Small intestine (tissue), 7 donors: ENCODE measurements at regions not wholly inside any gene's neighbourhood (a gene's known extent, or its start where the extent isn't known, plus 50 kb on each side); places are given as distances from the start of the nearest gene placed in this dataset.
"Not testable (repeated sequence)": the region's sequence is repeated elsewhere in the genome, so short reads cannot be mapped to it uniquely, and the experiment has no call there.

Source experiments
- DNase-seq, 2 donors: peaks; one replicate each; pipeline versions ENCODE4 v3.0.0 to v3.0.0-alpha.2; 2013
- FAIRE-seq: peaks from 2 replicates; lab custom pipeline; 2012; peaks lifted over from hg19 to GRCh38; lab: Jason Lieb, UNC
- H3K27ac ChIP-seq, 3 donors: one replicate each; pipeline ENCODE4 v1.5.1; 2013; ENCODE audit warnings: low read length in 2 of 3, mild to moderate bottlenecking in 2 of 3, control low read depth in 1 of 3, inconsistent platforms in 1 of 3, low read depth in 1 of 3, moderate library complexity in 1 of 3
- H3K27me3 ChIP-seq, 3 donors: one replicate each; pipeline ENCODE4 v1.6.1; 2013; ENCODE audit warnings: low read length in 3 of 3, inconsistent platforms in 1 of 3; ENCODE audit not compliant: control insufficient read depth in 3 of 3, insufficient read depth in 3 of 3
- H3K36me3 ChIP-seq, 3 donors: one replicate each; pipeline ENCODE4 v1.6.1; 2013; ENCODE audit warnings: low read length in 3 of 3, inconsistent platforms in 1 of 3, low read depth in 1 of 3, mild to moderate bottlenecking in 1 of 3, moderate library complexity in 1 of 3; ENCODE audit not compliant: control insufficient read depth in 3 of 3, insufficient read depth in 2 of 3
- H3K4me1 ChIP-seq, 3 donors: one replicate each; pipeline ENCODE4 v1.6.1; 2013; ENCODE audit warnings: low read length in 2 of 3, inconsistent platforms in 1 of 3, low read depth in 1 of 3, mild to moderate bottlenecking in 1 of 3, moderate library complexity in 1 of 3; ENCODE audit not compliant: control insufficient read depth in 3 of 3, insufficient read depth in 2 of 3
- H3K4me3 ChIP-seq, 3 donors: one replicate each; pipeline ENCODE4 v1.5.1; 2013; ENCODE audit warnings: low read length in 3 of 3, control low read depth in 1 of 3, inconsistent platforms in 1 of 3, low read depth in 1 of 3, mild to moderate bottlenecking in 1 of 3, moderate library complexity in 1 of 3
- H3K9me3 ChIP-seq, 2 donors: one replicate each; pipeline ENCODE4 v1.6.1; 2013; ENCODE audit warnings: low read depth in 1 of 2, low read length in 1 of 2; ENCODE audit not compliant: control insufficient read depth in 2 of 2, insufficient read depth in 1 of 2
- WGBS, 3 donors: extraction: QIAGEN DNeasy Blood & Tissue Kit; methylation state at CpG; one replicate each; pipeline ENCODE4 v1.1.7; 2013; 5-methylcytosine and 5-hydroxymethylcytosine counted together
- donor health status: healthy with polysubstance abuse.
- donor health status: control.
- donor health status: control.
- donor health status: Bipolar disorder and iron deficiency.
- donor health status: healthy.

GRCh38 chr6:106787327-106788196 lies 158.2 kb downstream of the QRSL1 start:
- H3K27ac ChIP-seq: peak overlapping the region in 1 of 3 donors; percentile 8
- peaks cover 0 to 23% (median 5%) of the 10 kb centered on the region in 3 donors for H3K4me1 ChIP-seq
- no peak overlapping the region for H3K4me3 ChIP-seq

GRCh38 chr6:106785298-106785697 lies 155.9 kb downstream of the QRSL1 start:
- no peak overlapping the region for H3K4me3 ChIP-seq
- no peak overlapping the region for H3K27ac ChIP-seq
- peaks cover 0 to 24% of the 10 kb centered on the region in 2 donors for H3K9me3 ChIP-seq
- no peaks in the 10 kb centered on the region for H3K27me3 ChIP-seq
- FAIRE-seq (no peak), DNase-seq (no peak)
- H3K4me1 ChIP-seq: peaks cover 0 to 36% (median 5%) of the 10 kb centered on the region in 3 donors
- WGBS, 3 donors: 70 to 89% (median 76%) methylated on average over 4 of the region's 4 CpGs
- no peaks in the 10 kb centered on the region for H3K36me3 ChIP-seq

More at GRCh38 chr6:106787327-106788196, 158.2 kb downstream of the QRSL1 start:
- no peaks in the 10 kb centered on the region for H3K27me3 ChIP-seq
- 49 to 66% (median 63%) methylated on average over 11 of the region's 11 CpGs for WGBS, 3 donors
- no peaks in the 10 kb centered on the region for H3K36me3 ChIP-seq
- DNase-seq (peak; percentile 33 to 68), FAIRE-seq (no peak)
- H3K9me3 ChIP-seq: peaks cover 0 to under 1% of the 10 kb centered on the region in 2 donors

- DNase-seq (no peak), FAIRE-seq (no peak)
- peaks cover 0 to 36% (median 5%) of the 10 kb centered on the region in 3 donors for H3K4me1 ChIP-seq
- no peaks in the 10 kb centered on the region for H3K36me3 ChIP-seq
- peaks cover 0 to 34% of the 10 kb centered on the region in 2 donors for H3K9me3 ChIP-seq
- H3K27me3 ChIP-seq: no peaks in the 10 kb centered on the region
- no peak overlapping the region for H3K4me3 ChIP-seq
- WGBS, 3 donors: 62 to 81% (median 79%) methylated on average over 3 of the region's 3 CpGs
- peak overlapping the region in 1 of 3 donors; percentile 50 for H3K27ac ChIP-seq
Observed at GRCh38 chr6:106783640-106784566, 154.5 kb downstream of the QRSL1 start.

DNA sequence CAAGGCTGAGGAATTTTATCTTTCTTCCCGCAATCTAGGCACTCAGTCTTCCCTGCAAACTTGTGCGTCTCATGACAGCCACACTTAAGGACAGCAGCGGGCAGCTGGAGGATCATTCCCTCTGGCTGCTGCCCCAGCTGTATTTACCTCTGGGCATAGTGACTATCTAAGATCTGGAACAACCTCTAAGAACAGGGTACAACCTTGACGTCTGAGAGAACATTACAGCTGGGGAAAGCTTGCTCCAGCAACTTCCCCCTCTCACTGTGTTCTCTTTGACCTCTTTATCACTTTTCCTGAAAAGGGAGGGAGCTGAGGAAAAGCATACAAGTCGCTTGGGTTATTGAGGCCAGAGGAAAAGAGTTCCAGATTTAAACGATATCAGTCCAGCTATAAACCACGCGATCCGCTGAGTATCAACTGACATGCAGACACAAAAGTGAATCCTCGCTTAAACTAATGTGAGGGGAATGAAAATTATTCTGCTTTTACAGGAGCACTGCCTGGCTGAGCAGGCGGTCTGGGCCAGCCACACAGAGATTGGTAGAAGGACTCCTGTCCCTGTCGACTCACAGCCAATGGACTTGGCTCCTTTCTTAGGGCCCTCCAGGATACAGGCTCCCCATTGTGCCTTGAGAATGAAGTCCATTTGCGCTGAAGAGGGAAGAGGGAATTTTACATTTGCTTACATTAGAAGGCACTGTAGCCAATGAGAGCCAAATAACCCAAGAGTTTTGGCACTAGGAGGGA lies 153.3 kb downstream of the QRSL1 start:
- Histone ChIP-seq H3K4me1 (peaks cover 0 to 31% (median 5%) of the 10 kb centered on the region in 3 donors), H3K27me3 (no peaks in the 10 kb centered on the region), H3K27ac (peak overlapping the region in 2 of 3 donors; percentile 56 to 77), H3K9me3 (peaks cover 0 to 39% of the 10 kb centered on the region in 2 donors), H3K4me3 (no peak overlapping the region), H3K36me3 (no peaks in the 10 kb centered on the region)
- DNase-seq: peak; percentile 65 to 91
- no peak for FAIRE-seq
- WGBS, 3 donors: 12 to 45% (median 22%) methylated on average over 13 of the region's 13 CpGs

- DNase-seq, H3K36me3 ChIP-seq, FAIRE-seq, H3K27ac ChIP-seq, H3K4me3 ChIP-seq, H3K27me3 ChIP-seq: not testable (repeated sequence)
- H3K4me1 ChIP-seq: peaks cover 0 to 23% (median 5%) of the 10 kb centered on the region in 3 donors
- peaks cover 0 to 40% of the 10 kb centered on the region in 2 donors for H3K9me3 ChIP-seq
Observed at GRCh38 chr6:106779552-106779951, 150.2 kb downstream of the QRSL1 start.

DNA sequence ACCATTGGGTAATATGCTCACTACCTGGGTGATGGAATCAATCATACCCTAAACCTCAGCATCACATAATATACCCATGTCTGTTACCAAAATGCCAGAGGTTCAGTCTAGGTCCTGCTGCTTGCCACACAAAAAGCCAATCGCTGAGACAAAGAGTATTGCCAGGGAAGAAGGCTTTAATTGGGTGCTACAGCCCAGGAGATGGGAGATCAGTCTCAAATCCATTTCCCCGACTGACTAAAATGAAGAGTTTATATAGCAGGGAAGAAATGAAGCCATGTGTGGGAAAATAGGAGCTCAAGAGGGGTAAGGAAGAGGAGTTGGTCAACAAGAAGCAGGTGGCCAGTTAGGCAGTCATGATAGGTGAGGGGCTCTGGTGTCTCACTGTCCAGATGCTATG lies 149.6 kb downstream of the QRSL1 start:
- Histone ChIP-seq H3K27ac (no peak overlapping the region), H3K4me3 (no peak overlapping the region), H3K9me3 (peaks cover 0 to 40% of the 10 kb centered on the region in 2 donors), H3K36me3 (no peaks in the 10 kb centered on the region), H3K4me1 (peaks cover 0 to 23% (median 3%) of the 10 kb centered on the region in 3 donors), H3K27me3 (no peaks in the 10 kb centered on the region)
- WGBS, 3 donors: 88 to 100% (median 95%) methylated on average over 2 of the region's 2 CpGs
- no peak for FAIRE-seq
- DNase-seq: no peak

DNA sequence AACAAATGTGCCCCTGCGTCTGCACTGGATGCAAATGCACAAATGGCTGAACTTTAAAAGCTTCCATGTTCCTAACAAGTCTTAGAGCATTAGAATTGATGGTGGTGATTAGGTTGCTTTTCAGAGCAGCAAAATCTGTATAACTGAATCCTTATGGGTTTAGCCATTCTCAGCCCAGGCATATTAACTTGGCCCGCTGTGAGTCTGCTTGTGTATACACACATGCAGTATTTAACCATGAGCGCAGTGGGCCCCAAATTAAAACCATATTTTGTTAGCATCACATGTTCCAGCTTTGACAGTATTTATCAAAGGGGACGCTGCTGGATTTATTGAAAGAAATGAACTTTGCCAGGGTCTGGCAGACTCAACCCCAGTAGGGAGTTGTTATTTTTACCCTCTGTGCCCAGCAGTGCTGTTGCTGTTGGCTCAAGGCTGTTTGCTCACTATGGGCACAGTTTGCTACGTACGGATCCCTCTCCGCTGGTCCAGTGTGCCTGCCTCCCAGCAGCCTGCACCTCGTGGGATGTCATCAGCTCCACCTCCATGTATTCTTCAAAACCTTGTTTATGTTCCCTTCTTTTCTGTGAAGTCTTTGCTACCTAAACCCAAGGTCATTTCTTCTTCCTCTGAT lies 144.7 kb downstream of the QRSL1 start:
- Histone ChIP-seq H3K36me3 (no peaks in the 10 kb centered on the region), H3K4me3 (no peak overlapping the region), H3K9me3 (peaks cover 0 to 21% of the 10 kb centered on the region in 2 donors), H3K4me1 (no peaks in the 10 kb centered on the region), H3K27ac (no peak overlapping the region), H3K27me3 (no peaks in the 10 kb centered on the region)
- DNase-seq (no peak), FAIRE-seq (no peak)
- WGBS, 3 donors: 76 to 85% (median 77%) methylated on average over 8 of the region's 8 CpGs
